Mesenchymal stem cell (in vitro differentiated cells and primary cell): ENCODE measurements at regions not wholly inside any gene's neighbourhood (a gene's known extent, or its start where the extent isn't known, plus 50 kb on each side); places are given as distances from the start of the nearest gene placed in this dataset.

ENCODE experiments used
- DNase-seq: peaks from one replicate; pipeline ENCODE4 v3.0.0-alpha.2; 2013
- H2AFZ ChIP-seq: one replicate; pipeline ENCODE4 v1.6.1; 2013; ENCODE audit warnings: low read depth, mild to moderate bottlenecking, control low read depth, inconsistent platforms, low read length, moderate library complexity
- H2AK5ac ChIP-seq: 2 replicates; pipeline ENCODE4 v1.6.1; 2013; ENCODE audit warnings: low read length, moderate library complexity, mild to moderate bottlenecking, inconsistent platforms; ENCODE audit not compliant: severe bottlenecking
- H2BK120ac ChIP-seq: one replicate; pipeline ENCODE4 v1.6.1; 2013; ENCODE audit warnings: low read depth, mild to moderate bottlenecking, inconsistent platforms, low read length, moderate library complexity
- H2BK12ac ChIP-seq, 2 experiments: one replicate each; pipeline ENCODE4 v1.6.1; 2013; ENCODE audit warnings: inconsistent platforms in 2 of 2, low read length in 2 of 2, mild to moderate bottlenecking in 2 of 2, moderate library complexity in 2 of 2, control low read depth in 1 of 2
- H2BK15ac ChIP-seq: one replicate; pipeline ENCODE4 v1.6.1; 2013; ENCODE audit warnings: mild to moderate bottlenecking, low read depth, inconsistent platforms; ENCODE audit not compliant: poor library complexity, severe bottlenecking
- H2BK5ac ChIP-seq: 2 replicates; pipeline ENCODE4 v1.6.1; 2013; ENCODE audit warnings: low read depth, mild to moderate bottlenecking, low read length, control low read depth, inconsistent platforms; ENCODE audit not compliant: poor library complexity, severe bottlenecking
- H3K14ac ChIP-seq, 2 experiments: one replicate each; pipeline ENCODE4 v1.6.1; 2013; ENCODE audit warnings: inconsistent platforms in 2 of 2, low read length in 2 of 2, control low read depth in 1 of 2, mild to moderate bottlenecking in 1 of 2, moderate library complexity in 1 of 2
- H3K18ac ChIP-seq, 2 experiments: one replicate each; pipeline ENCODE4 v1.6.1; 2013; ENCODE audit warnings: inconsistent platforms in 2 of 2, low read length in 2 of 2, control low read depth in 1 of 2, low read depth in 1 of 2, mild to moderate bottlenecking in 1 of 2
- H3K23ac ChIP-seq, 2 experiments: one replicate each; pipeline ENCODE4 v1.6.1; 2013; ENCODE audit warnings: inconsistent platforms in 2 of 2, low read length in 2 of 2, mild to moderate bottlenecking in 2 of 2, moderate library complexity in 2 of 2, control low read depth in 1 of 2
- H3K27ac ChIP-seq: 2 replicates; pipeline ENCODE4 v1.5.1; 2013; ENCODE audit warnings: mild to moderate bottlenecking, moderate library complexity, low read length, control low read depth, inconsistent platforms; ENCODE audit not compliant: poor library complexity, severe bottlenecking
- H3K27me3 ChIP-seq, 2 experiments: 2 replicates each; pipeline versions ENCODE4 v1.6.1 to v1.7.0; 2013; ENCODE audit warnings: low read length in 2 of 2, mild to moderate bottlenecking in 2 of 2, moderate library complexity in 2 of 2, control low read depth in 1 of 2, inconsistent platforms in 1 of 2; ENCODE audit not compliant: control insufficient read depth in 1 of 2, insufficient read depth in 1 of 2
- H3K36me3 ChIP-seq, 2 experiments: 2 replicates each; pipeline versions ENCODE4 v1.6.1 to v1.7.0; 2013; ENCODE audit warnings: low read length in 2 of 2, control low read depth in 1 of 2, inconsistent platforms in 1 of 2, low read depth in 1 of 2, mild to moderate bottlenecking in 1 of 2; ENCODE audit not compliant: insufficient read depth in 2 of 2, control insufficient read depth in 1 of 2
- H3K4ac ChIP-seq, 2 experiments: one replicate each; pipeline ENCODE4 v1.6.1; 2013; ENCODE audit warnings: inconsistent platforms in 2 of 2, low read length in 2 of 2, mild to moderate bottlenecking in 2 of 2, moderate library complexity in 2 of 2, control low read depth in 1 of 2, low read depth in 1 of 2
- H3K4me1 ChIP-seq: 2 replicates; pipeline ENCODE4 v1.6.1; 2013; ENCODE audit warnings: low read depth, low read length, control low read depth; ENCODE audit not compliant: control insufficient read depth, insufficient read depth
- H3K4me2 ChIP-seq: 2 replicates; pipeline ENCODE4 v1.6.1; 2013; ENCODE audit warnings: low read length, mild to moderate bottlenecking, inconsistent platforms; ENCODE audit not compliant: poor library complexity, severe bottlenecking
- H3K4me3 ChIP-seq, 2 experiments: 2 replicates each; pipeline versions ENCODE4 v1.5.1 to v1.7.0; 2013; ENCODE audit warnings: low read length in 2 of 2, mild to moderate bottlenecking in 2 of 2, control low read depth in 1 of 2, low read depth in 1 of 2; ENCODE audit not compliant: insufficient read depth in 1 of 2
- H3K79me1 ChIP-seq: replicated peaks from 2 replicates; pipeline ENCODE4 v1.6.1; 2013; ENCODE audit warnings: mild to moderate bottlenecking, control low read depth, low read length, inconsistent platforms; ENCODE audit not compliant: poor library complexity, severe bottlenecking
- H3K9ac ChIP-seq: 2 replicates; pipeline ENCODE4 v1.7.0; 2013; ENCODE audit warnings: mild to moderate bottlenecking, low read length, moderate library complexity
- H3K9me3 ChIP-seq: 2 replicates; pipeline ENCODE4 v1.7.0; 2013; ENCODE audit warnings: mild to moderate bottlenecking, low read length; ENCODE audit not compliant: control insufficient read depth
- H4K8ac ChIP-seq: one replicate; pipeline ENCODE4 v1.6.1; 2013; ENCODE audit warnings: inconsistent platforms, mild to moderate bottlenecking, low read length, moderate library complexity
- H4K91ac ChIP-seq: one replicate; pipeline ENCODE4 v1.6.1; 2013; ENCODE audit warnings: mild to moderate bottlenecking, low read length, inconsistent platforms
- WGBS: methylation state at CpG from one replicate; pipeline ENCODE4 v1.1.7; 2013; ENCODE audit warnings: mixed read lengths; 5-methylcytosine and 5-hydroxymethylcytosine counted together

GRCh38 chr12:93944911-93945310 is 203.5 kb upstream of the PLXNC1 start:
- Histone ChIP-seq H3K27me3 (no peaks in the 10 kb centered on the region), H3K27ac (no peak overlapping the region), H3K79me1 (no peaks in the 10 kb centered on the region), H3K9ac (no peak overlapping the region), H2AK5ac (no peak overlapping the region), H3K14ac (no peak overlapping the region), H3K4ac (no peak overlapping the region), H3K4me2 (no peak overlapping the region), H2BK12ac (no peak overlapping the region), H2BK15ac (no peak overlapping the region), H2BK5ac (no peak overlapping the region), H2AFZ (no peak overlapping the region), H3K23ac (no peak overlapping the region), H3K4me1 (no peaks in the 10 kb centered on the region), H4K8ac (no peak overlapping the region), H4K91ac (no peak overlapping the region), H3K9me3 (peaks cover 7% of the 10 kb centered on the region), H3K18ac (no peak overlapping the region), H2BK120ac (no peak overlapping the region), H3K36me3 (no peaks in the 10 kb centered on the region), H3K4me3 (no peak overlapping the region)
- DNase-seq = no peak
- WGBS = 100% methylated on average over 1 of the region's 2 CpGs

- Histone ChIP-seq H3K27me3 (no peaks in the 10 kb centered on the region), H3K9ac (no peak overlapping the region), H2BK5ac (no peak overlapping the region), H3K4me3 (no peak overlapping the region), H3K27ac (no peak overlapping the region), H3K4ac (no peak overlapping the region), H3K14ac (no peak overlapping the region), H3K36me3 (no peaks in the 10 kb centered on the region), H2AK5ac (no peak overlapping the region), H2BK15ac (no peak overlapping the region), H2AFZ (no peak overlapping the region), H3K4me2 (no peak overlapping the region), H3K4me1 (no peaks in the 10 kb centered on the region), H4K8ac (no peak overlapping the region), H2BK120ac (no peak overlapping the region), H4K91ac (no peak overlapping the region), H3K18ac (no peak overlapping the region), H2BK12ac (no peak overlapping the region), H3K9me3 (peaks cover 7% of the 10 kb centered on the region), H3K79me1 (no peaks in the 10 kb centered on the region), H3K23ac (no peak overlapping the region)
- 93% methylated on average over 2 of the region's 2 CpGs for WGBS
- DNase-seq = no peak
Observed at GRCh38 chr12:93946542-93947150, 201.7 kb upstream of the PLXNC1 start.

GRCh38 chr12:93947486-93947885 is 200.9 kb upstream of the PLXNC1 start:
- no peak overlapping the region for H3K4ac ChIP-seq
- H3K36me3 ChIP-seq = no peaks in the 10 kb centered on the region
- no peak overlapping the region for H2AK5ac ChIP-seq
- no peak for DNase-seq
- no peak overlapping the region for H3K18ac ChIP-seq
- H3K9ac ChIP-seq = no peak overlapping the region
- no peak overlapping the region for H3K4me3 ChIP-seq
- no peak overlapping the region for H3K27ac ChIP-seq
- no peak overlapping the region for H3K4me2 ChIP-seq
- H2BK120ac ChIP-seq = no peak overlapping the region
- H3K9me3 ChIP-seq = peaks cover 7% of the 10 kb centered on the region
- no peak overlapping the region for H4K8ac ChIP-seq
- H3K4me1 ChIP-seq = no peaks in the 10 kb centered on the region
- H3K23ac ChIP-seq = no peak overlapping the region
- H3K27me3 ChIP-seq = no peaks in the 10 kb centered on the region
- H4K91ac ChIP-seq = no peak overlapping the region
- H2BK12ac ChIP-seq = no peak overlapping the region
- H2AFZ ChIP-seq = no peak overlapping the region
- H3K14ac ChIP-seq = no peak overlapping the region
- H3K79me1 ChIP-seq = no peaks in the 10 kb centered on the region
- H2BK15ac ChIP-seq = no peak overlapping the region
- H2BK5ac ChIP-seq = no peak overlapping the region
- no CpG with 5 or more reads among the region's 3 CpGs for WGBS

- no peak overlapping the region for H3K4me3 ChIP-seq
- no peak overlapping the region for H2BK15ac ChIP-seq
- H3K9ac ChIP-seq = no peak overlapping the region
- H3K27me3 ChIP-seq = no peaks in the 10 kb centered on the region
- no peak overlapping the region for H2AFZ ChIP-seq
- no peak overlapping the region for H3K14ac ChIP-seq
- H3K79me1 ChIP-seq = no peaks in the 10 kb centered on the region
- WGBS = 83% methylated on average over 1 of the region's 3 CpGs
- H3K9me3 ChIP-seq = peaks cover 7% of the 10 kb centered on the region
- no peak overlapping the region for H2AK5ac ChIP-seq
- DNase-seq = no peak
- no peak overlapping the region for H3K23ac ChIP-seq
- H3K27ac ChIP-seq = no peak overlapping the region
- no peaks in the 10 kb centered on the region for H3K36me3 ChIP-seq
- H3K4me1 ChIP-seq = no peaks in the 10 kb centered on the region
- H4K91ac ChIP-seq = no peak overlapping the region
- H3K18ac ChIP-seq = no peak overlapping the region
- H2BK5ac ChIP-seq = no peak overlapping the region
- no peak overlapping the region for H2BK12ac ChIP-seq
- H4K8ac ChIP-seq = no peak overlapping the region
- no peak overlapping the region for H3K4me2 ChIP-seq
- H2BK120ac ChIP-seq = no peak overlapping the region
- H3K4ac ChIP-seq = no peak overlapping the region
Observed at GRCh38 chr12:93950311-93950710, 198.1 kb upstream of the PLXNC1 start.
